LNCaP clone FGC (cell line): ENCODE measurements at regions not wholly inside any gene's neighbourhood (a gene's known extent, or its start where the extent isn't known, plus 50 kb on each side); places are given as distances from the start of the nearest gene placed in this dataset.
"Not testable (repeated sequence)": the region's sequence is repeated elsewhere in the genome, so short reads cannot be mapped to it uniquely, and the experiment has no call there.

ENCODE experiments used
- DNase-seq: peaks from one replicate; pipeline ENCODE4 v3.0.0-alpha.2; 2011; ENCODE audit warnings: low read depth
- H3K4me3 ChIP-seq: 2 replicates; pipeline ENCODE4 v1.5.1; 2011; ENCODE audit warnings: mild to moderate bottlenecking, low read depth, low read length, control low read depth
- TF ChIP-seq, protein P1 (sequence below): IDR thresholded peaks from 2 replicates; pipeline ENCODE4 v1.5.1; 2012; ENCODE audit warnings: mild to moderate bottlenecking; ENCODE audit not compliant: control insufficient read depth, insufficient read depth; ENCODE audit errors: extremely low read depth

DNA sequence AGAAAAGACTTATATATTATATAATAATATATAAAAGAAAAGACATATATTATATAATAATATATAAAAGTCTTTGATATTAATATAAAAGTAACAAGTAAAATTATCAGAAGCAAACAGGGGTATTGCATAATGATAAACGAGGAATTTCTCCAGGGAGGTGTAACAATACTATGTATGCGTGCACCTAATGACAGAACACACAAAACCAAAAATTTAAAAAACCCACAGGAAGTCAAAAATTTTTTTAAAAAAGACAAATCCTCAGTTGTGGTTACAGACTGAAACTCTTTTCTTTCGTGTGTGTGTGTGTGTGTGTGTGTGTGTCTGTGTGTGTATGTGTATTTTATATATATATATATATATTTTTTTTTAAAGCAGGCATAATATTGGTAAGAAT is 279.2 kb upstream of the DPP6 start:
- no peak overlapping the region for H3K4me3 ChIP-seq
- TF ChIP-seq, protein P1, sequence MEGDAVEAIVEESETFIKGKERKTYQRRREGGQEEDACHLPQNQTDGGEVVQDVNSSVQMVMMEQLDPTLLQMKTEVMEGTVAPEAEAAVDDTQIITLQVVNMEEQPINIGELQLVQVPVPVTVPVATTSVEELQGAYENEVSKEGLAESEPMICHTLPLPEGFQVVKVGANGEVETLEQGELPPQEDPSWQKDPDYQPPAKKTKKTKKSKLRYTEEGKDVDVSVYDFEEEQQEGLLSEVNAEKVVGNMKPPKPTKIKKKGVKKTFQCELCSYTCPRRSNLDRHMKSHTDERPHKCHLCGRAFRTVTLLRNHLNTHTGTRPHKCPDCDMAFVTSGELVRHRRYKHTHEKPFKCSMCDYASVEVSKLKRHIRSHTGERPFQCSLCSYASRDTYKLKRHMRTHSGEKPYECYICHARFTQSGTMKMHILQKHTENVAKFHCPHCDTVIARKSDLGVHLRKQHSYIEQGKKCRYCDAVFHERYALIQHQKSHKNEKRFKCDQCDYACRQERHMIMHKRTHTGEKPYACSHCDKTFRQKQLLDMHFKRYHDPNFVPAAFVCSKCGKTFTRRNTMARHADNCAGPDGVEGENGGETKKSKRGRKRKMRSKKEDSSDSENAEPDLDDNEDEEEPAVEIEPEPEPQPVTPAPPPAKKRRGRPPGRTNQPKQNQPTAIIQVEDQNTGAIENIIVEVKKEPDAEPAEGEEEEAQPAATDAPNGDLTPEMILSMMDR: no peak
- no peak for DNase-seq

DNA sequence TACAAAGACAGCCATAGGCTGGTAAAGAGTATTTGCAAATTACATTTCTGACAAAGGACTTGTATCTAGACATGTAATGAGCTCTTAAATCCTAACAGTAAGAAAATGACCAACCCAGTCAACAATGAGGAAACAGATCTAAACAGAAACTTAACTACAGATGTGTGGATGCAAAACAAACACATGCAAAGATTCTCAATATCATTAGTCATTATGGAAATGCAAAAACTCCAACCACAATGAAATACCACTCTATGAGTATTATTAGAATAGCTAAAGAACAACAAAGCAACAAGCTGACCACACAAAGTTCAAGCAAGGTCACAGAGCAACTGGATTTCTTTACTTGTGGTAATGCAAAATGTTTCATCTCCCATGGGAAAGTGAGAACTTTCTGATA is 275.3 kb upstream of the DPP6 start:
- DNase-seq: not testable (repeated sequence)

DNA sequence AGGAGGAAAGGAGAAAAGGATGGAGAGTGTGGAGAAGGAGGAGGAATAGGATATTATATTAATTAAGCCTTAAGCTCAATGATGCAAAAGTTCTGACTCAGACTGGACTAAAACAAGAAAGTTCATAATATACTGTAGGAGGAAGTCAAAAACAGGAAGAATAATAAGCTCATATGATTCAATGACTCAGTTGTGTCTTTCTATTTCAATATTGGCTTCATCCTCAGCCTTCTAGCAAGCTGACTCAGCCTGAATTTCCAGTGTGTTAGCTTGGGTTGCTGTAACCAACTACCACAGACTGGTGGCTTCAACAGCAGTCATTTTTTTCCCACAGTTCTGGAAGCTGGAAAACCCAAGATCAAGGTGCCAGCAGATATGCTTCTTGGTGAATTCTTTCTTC is 254.8 kb upstream of the DPP6 start:
- H3K4me3 ChIP-seq, DNase-seq: not testable (repeated sequence)

More for the DNA sequence above, 275.3 kb upstream of the DPP6 start:
- not testable (repeated sequence) for H3K4me3 ChIP-seq

DNA sequence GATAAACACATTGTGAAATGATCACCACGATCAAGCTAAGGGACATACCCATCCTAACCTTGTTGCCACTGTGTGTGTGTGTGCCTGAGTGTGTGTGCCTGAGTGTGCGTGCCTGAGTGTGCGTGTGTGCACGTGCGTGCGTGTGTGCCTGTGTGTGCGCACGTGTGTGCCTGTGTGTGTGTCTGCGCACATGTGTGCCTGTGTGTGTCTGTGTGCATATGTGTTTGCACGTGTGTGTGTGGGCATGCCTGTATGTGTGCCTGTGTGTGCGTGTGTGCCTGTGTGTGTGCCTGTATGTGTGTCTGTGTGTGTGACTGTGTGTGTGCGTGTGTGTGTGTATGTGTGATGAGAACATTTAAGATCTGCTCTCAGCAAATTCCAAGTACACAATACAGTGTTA is 244.1 kb upstream of the DPP6 start:
- TF ChIP-seq, protein P1: no peak
- DNase-seq: no peak
- H3K4me3 ChIP-seq: no peak overlapping the region

DNA sequence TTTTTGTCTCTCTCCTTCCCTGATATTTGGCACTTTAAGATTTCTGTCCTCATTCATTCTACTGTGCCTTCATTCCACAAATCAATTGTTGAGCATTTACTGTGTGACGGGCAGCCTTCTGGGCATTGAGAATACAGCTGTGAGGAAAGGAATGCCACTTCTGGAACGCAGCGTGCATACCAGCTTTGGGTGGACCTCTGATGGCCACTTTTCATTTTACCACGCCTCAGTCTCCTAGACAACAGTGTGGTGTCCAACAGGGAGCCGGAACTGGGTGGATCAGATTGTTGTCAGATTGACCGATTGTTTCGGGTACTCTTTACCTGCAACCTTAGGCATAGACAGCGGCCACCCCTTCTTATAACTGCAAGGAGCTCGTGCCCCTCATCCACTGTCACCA is 222.7 kb upstream of the DPP6 start:
- TF ChIP-seq, protein P1: no peak
- no peak for DNase-seq
- H3K4me3 ChIP-seq: no peak overlapping the region

DNA sequence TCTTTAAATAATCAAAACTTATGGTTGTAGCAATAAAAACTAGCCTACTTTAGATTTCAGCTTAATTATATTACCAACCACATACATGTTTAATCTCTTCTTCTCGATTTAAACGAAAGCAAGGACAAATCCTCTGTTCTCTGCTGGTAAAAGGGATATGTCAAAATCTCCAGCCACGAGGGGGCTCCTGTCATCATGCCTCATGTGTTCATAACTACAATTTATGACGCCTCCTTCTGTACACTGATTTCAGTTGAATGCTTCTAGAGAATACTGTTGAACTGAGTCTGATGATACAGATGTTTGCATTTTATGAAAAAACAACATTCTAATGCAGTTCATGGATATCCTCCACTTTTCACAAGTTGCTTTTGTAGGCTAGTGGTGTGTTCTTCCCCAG is 220.0 kb upstream of the DPP6 start:
- no peak for DNase-seq
- TF ChIP-seq, protein P1: peak; percentile 25; the same call in 1 of the 2 replicates
- H3K4me3 ChIP-seq: no peak overlapping the region

DNA sequence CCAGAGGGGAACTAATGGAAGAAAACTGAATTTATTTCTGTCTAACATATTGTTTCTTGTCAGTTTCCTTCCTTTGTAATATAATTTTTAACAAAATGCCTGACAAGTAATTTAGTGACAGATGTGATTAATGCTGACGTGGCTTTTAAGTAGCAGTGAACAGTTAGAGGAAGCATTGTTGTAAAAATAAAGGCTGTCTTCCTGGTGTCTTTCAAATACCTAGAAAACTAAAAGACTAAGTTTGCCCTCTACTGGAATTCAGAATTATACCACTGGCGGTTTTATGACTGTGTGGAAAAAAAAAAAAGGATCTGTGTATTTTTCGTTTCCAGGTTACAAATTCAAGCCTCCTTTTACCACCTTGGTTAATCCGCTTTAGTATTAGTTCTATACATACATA is 217.1 kb upstream of the DPP6 start:
- no peak for DNase-seq
- TF ChIP-seq, protein P1: no peak

DNA sequence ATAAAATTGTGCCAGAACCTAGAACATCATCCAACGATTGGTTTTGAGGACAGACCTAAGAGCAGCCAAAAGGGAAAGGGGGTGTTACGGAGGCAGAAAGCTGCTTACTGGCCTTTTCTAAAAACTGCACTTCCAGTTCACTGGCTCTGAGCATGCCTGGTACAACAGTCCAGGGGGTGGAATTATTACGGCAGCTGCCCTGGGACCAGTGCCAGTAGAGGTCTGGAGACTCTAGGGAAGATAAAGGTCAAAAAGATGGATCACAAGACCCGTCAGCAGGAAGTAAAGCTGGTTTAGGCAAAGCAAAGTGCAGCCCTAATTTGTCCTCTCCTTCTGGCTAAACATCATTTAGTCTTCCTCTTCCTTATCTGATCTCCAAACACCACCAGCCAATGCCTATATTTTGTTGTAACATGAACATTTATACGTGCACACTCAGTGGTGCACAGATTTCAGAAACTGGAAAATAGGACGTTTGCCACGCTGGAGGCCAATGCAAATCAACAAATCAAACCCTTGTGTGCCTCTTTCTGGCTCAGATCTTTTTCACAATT is 216.4 kb upstream of the DPP6 start:
- TF ChIP-seq, protein P1: no peak
- no peak overlapping the region for H3K4me3 ChIP-seq
- DNase-seq: no peak

More for the DNA sequence above, 217.1 kb upstream of the DPP6 start:
- H3K4me3 ChIP-seq: no peak overlapping the region
